Keratinocyte (primary cell): ENCODE measurements at regions not wholly inside any gene's neighbourhood (a gene's known extent, or its start where the extent isn't known, plus 50 kb on each side); places are given as distances from the start of the nearest gene placed in this dataset.

Experiments
- DNase-seq: peaks from one replicate; pipeline ENCODE4 v3.0.0-alpha.2; 2011; ENCODE audit warnings: low read depth, missing footprints, low spot score
- FAIRE-seq: peaks from 2 replicates; lab custom pipeline; 2011; peaks lifted over from hg19 to GRCh38; lab: Jason Lieb, UNC
- H2AFZ ChIP-seq: 2 replicates; pipeline ENCODE4 v1.6.0; 2012; ENCODE audit warnings: low read length, control low read depth, inconsistent platforms; ENCODE audit not compliant: control insufficient read depth
- H3K27ac ChIP-seq: 2 replicates; pipeline ENCODE4 v1.5.1; 2011; ENCODE audit warnings: low read length; ENCODE audit not compliant: control insufficient read depth, insufficient read depth
- H3K27me3 ChIP-seq: 3 replicates; pipeline ENCODE4 v1.6.0; 2011; ENCODE audit warnings: low read length; ENCODE audit not compliant: control insufficient read depth, insufficient read depth; ENCODE audit errors: extremely low read depth
- H3K36me3 ChIP-seq, 2 experiments: 2 replicates in 1 of 2; 3 replicates in 1 of 2; pipeline ENCODE4 v1.5.1; 2011; ENCODE audit warnings: low read length in 2 of 2, mild to moderate bottlenecking in 1 of 2; ENCODE audit not compliant: control insufficient read depth in 2 of 2, insufficient read depth in 2 of 2; ENCODE audit errors: extremely low read depth in 1 of 2
- H3K4me1 ChIP-seq: 3 replicates; pipeline ENCODE4 v1.5.1; 2011; ENCODE audit warnings: low read length; ENCODE audit not compliant: control insufficient read depth, insufficient read depth; ENCODE audit errors: extremely low read depth
- H3K4me2 ChIP-seq: 3 replicates; pipeline ENCODE4 v1.6.0; 2011; ENCODE audit warnings: low read depth, low read length; ENCODE audit not compliant: control insufficient read depth, insufficient read depth; ENCODE audit errors: extremely low read depth
- H3K4me3 ChIP-seq, 3 experiments: fragments of 200-600 bp in 1 of 3; sonication (generic) in 1 of 3; 2 replicates in 2 of 3; 3 replicates in 1 of 3; pipeline ENCODE4 v1.5.1; 2011 to 2016; ENCODE audit warnings: low read length in 3 of 3, mild to moderate bottlenecking in 3 of 3, control low read depth in 2 of 3, inconsistent platforms in 1 of 3, low read depth in 1 of 3, mixed read lengths in 1 of 3, mixed run types in 1 of 3, moderate library complexity in 1 of 3; ENCODE audit not compliant: control insufficient read depth in 2 of 3, insufficient read depth in 2 of 3; ENCODE audit errors: extremely low read depth in 1 of 3
- H3K79me2 ChIP-seq: 2 replicates; pipeline ENCODE4 v1.6.0; 2012; ENCODE audit warnings: low read length; ENCODE audit not compliant: control insufficient read depth, insufficient read depth
- H3K9ac ChIP-seq: 3 replicates; pipeline ENCODE4 v1.6.0; 2011; ENCODE audit warnings: low read length; ENCODE audit not compliant: control insufficient read depth, insufficient read depth; ENCODE audit errors: extremely low read depth
- H3K9me1 ChIP-seq: 3 replicates; pipeline ENCODE4 v1.6.0; 2011; ENCODE audit warnings: low read length; ENCODE audit not compliant: control insufficient read depth, insufficient read depth; ENCODE audit errors: extremely low read depth
- H3K9me3 ChIP-seq: 2 replicates; pipeline ENCODE4 v1.5.1; 2012; ENCODE audit warnings: low read depth, low read length; ENCODE audit not compliant: control insufficient read depth
- H4K20me1 ChIP-seq: 3 replicates; pipeline ENCODE4 v1.6.0; 2011; ENCODE audit warnings: low read length; ENCODE audit not compliant: control insufficient read depth, insufficient read depth; ENCODE audit errors: extremely low read depth
- EZH2 ChIP-seq: IDR thresholded peaks from one replicate; pipeline ENCODE4 v1.6.1; 2012; ENCODE audit warnings: inconsistent platforms, mild to moderate bottlenecking, low read length, moderate library complexity
- dilution Hi-C: fragments of 300-500 bp; cut with MboI; formaldehyde crosslinking; loops from one replicate; pipeline ENCODE4 v1.7.0; 2020; ENCODE audit warnings: low sequenced_read_pairs; ENCODE audit not compliant: extremely low pct_ligation_motif_present
- TF ChIP-seq, protein P1 (sequence below), 3 experiments: IDR thresholded peaks in 1 of 3; conservative IDR thresholded peaks in 1 of 3; optimal IDR thresholded peaks in 1 of 3; 2 replicates in 2 of 3; 3 replicates in 1 of 3; pipeline versions ENCODE3 to v1.5.1; 2011; ENCODE audit warnings: low read length in 3 of 3, mild to moderate bottlenecking in 3 of 3, moderate library complexity in 2 of 3, control low read depth in 1 of 3, inconsistent platforms in 1 of 3; ENCODE audit not compliant: insufficient read depth in 2 of 3; ENCODE audit errors: extremely low read depth in 1 of 3

DNA sequence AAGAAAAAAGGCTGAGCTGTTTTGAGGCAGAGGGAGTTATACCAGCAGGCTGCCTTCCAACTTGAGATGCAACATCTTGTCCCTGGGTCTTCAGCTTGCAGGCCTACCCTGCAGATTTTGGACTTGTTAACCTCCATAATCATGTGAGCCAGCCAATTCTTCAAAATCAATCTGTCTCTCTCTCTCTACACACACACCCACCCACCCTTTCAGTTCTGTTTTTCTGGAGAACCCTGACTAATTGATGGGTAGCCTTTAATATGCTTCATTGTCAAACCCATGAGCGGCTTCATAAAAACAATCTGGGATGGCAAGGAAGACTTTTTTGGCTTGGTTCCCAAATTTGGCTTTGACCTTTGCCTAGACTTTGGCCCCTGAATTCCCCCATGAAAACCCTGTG is 113.9 kb downstream of the TMX1 start:
- no peaks in the 10 kb centered on the region for H3K79me2 ChIP-seq
- H3K4me1 ChIP-seq = peaks cover 22% of the 10 kb centered on the region
- H4K20me1 ChIP-seq = no peaks in the 10 kb centered on the region
- no peaks in the 10 kb centered on the region for H3K36me3 ChIP-seq
- H3K27me3 ChIP-seq = no peaks in the 10 kb centered on the region
- H3K4me3 ChIP-seq = no peak overlapping the region
- H3K9me3 ChIP-seq = no peaks in the 10 kb centered on the region
- H3K9me1 ChIP-seq = no peaks in the 10 kb centered on the region
- TF ChIP-seq, protein P1, sequence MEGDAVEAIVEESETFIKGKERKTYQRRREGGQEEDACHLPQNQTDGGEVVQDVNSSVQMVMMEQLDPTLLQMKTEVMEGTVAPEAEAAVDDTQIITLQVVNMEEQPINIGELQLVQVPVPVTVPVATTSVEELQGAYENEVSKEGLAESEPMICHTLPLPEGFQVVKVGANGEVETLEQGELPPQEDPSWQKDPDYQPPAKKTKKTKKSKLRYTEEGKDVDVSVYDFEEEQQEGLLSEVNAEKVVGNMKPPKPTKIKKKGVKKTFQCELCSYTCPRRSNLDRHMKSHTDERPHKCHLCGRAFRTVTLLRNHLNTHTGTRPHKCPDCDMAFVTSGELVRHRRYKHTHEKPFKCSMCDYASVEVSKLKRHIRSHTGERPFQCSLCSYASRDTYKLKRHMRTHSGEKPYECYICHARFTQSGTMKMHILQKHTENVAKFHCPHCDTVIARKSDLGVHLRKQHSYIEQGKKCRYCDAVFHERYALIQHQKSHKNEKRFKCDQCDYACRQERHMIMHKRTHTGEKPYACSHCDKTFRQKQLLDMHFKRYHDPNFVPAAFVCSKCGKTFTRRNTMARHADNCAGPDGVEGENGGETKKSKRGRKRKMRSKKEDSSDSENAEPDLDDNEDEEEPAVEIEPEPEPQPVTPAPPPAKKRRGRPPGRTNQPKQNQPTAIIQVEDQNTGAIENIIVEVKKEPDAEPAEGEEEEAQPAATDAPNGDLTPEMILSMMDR (optimal IDR thresholded peaks at IDR 0.05 in 1 of 3, IDR thresholded peaks at IDR 0.05 in 1 of 3, conservative IDR thresholded peaks at IDR 0.05 in 1 of 3; ENCODE audit: extremely low read depth in 1 of 3, insufficient read depth in 2 of 3, low read length in 3 of 3) = no peak
- TF ChIP-seq EZH2 = no peak
- H2AFZ ChIP-seq = no peak overlapping the region
- H3K4me2 ChIP-seq = no peak overlapping the region
- no peak for DNase-seq
- no peak overlapping the region for H3K27ac ChIP-seq
- H3K9ac ChIP-seq = no peak overlapping the region
- FAIRE-seq = no peak
- dilution Hi-C loops = no loop called here

DNA sequence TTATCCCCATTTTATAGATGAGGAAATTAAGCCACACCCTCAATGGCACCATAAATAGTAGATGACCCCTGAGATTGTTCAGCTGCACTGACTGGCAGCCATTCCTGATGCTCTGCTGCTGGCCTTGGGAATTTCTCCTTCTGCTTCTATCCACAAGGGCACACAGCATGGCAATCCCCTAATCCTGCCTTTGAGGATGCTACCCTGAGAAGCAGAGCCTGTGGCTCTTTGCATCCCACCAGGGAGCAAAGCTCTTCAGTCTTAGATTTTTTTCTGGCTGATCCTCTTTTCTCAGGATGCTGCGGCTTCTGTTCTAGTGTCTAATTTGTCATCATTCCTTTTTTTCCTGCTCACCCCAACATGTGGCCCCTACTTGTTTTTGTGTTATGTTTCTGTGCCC is 114.8 kb downstream of the TMX1 start:
- no peak overlapping the region for H3K9ac ChIP-seq
- H3K4me2 ChIP-seq = no peak overlapping the region
- H3K27me3 ChIP-seq = no peaks in the 10 kb centered on the region
- no peak overlapping the region for H3K4me3 ChIP-seq
- TF ChIP-seq EZH2 = no peak
- TF ChIP-seq, protein P1 (optimal IDR thresholded peaks at IDR 0.05 in 1 of 3, IDR thresholded peaks at IDR 0.05 in 1 of 3, conservative IDR thresholded peaks at IDR 0.05 in 1 of 3; ENCODE audit: extremely low read depth in 1 of 3, insufficient read depth in 2 of 3, low read length in 3 of 3) = no peak
- H2AFZ ChIP-seq = no peak overlapping the region
- no peak for FAIRE-seq
- no peak for DNase-seq
- H3K4me1 ChIP-seq = peaks cover 22% of the 10 kb centered on the region
- no peaks in the 10 kb centered on the region for H3K9me3 ChIP-seq
- no peak overlapping the region for H3K27ac ChIP-seq
- no peaks in the 10 kb centered on the region for H3K36me3 ChIP-seq
- no peaks in the 10 kb centered on the region for H3K79me2 ChIP-seq
- dilution Hi-C loops = no loop called here
- H4K20me1 ChIP-seq = no peaks in the 10 kb centered on the region
- H3K9me1 ChIP-seq = no peaks in the 10 kb centered on the region
